Psoas muscle (tissue), 7 donors: ENCODE measurements at regions not wholly inside any gene's neighbourhood (a gene's known extent, or its start where the extent isn't known, plus 50 kb on each side); places are given as distances from the start of the nearest gene placed in this dataset.

Experiments used
- ATAC-seq, 4 donors: fragments of 200-7000 bp; cut with Tn5 transposase; one replicate each; pipeline ENCODE4 v1.9.1; 2020; ENCODE audit warnings: moderate library complexity in 3 of 4, mild to moderate bottlenecking in 2 of 4
- DNase-seq, 2 donors: peaks; one replicate each; pipeline ENCODE4 v3.0.0-alpha.2; 2020
- H3K27ac ChIP-seq: fragments of 200-600 bp; one replicate; pipeline ENCODE4 v1.8.0; 2022
- H3K27me3 ChIP-seq, 3 donors: fragments of 200-600 bp in 1 of 3; one replicate each; pipeline versions ENCODE4 v1.6.1 to v1.8.0; 2013 to 2022; ENCODE audit warnings: low read length in 2 of 3, mild to moderate bottlenecking in 2 of 3, moderate library complexity in 1 of 3; ENCODE audit not compliant: insufficient read depth in 3 of 3
- H3K36me3 ChIP-seq, 2 donors: fragments of 200-600 bp in 1 of 2; one replicate each; pipeline versions ENCODE4 v1.6.1 to v1.8.0; 2013 to 2022; ENCODE audit warnings: low read depth in 1 of 2, mild to moderate bottlenecking in 1 of 2, moderate library complexity in 1 of 2; ENCODE audit not compliant: insufficient read depth in 1 of 2
- H3K4me1 ChIP-seq: fragments of 200-600 bp; one replicate; pipeline ENCODE4 v1.8.0; 2022
- H3K4me3 ChIP-seq: fragments of 200-600 bp; one replicate; pipeline ENCODE4 v1.8.0; 2022; ENCODE audit warnings: mild to moderate bottlenecking
- H3K9me3 ChIP-seq: fragments of 200-600 bp; one replicate; pipeline ENCODE4 v1.8.0; 2022
- WGBS, 3 donors: extraction: QIAGEN DNeasy Blood & Tissue Kit; methylation state at CpG; one replicate each; pipeline versions ENCODE4 v1.1.6 to v1.1.7; 2013; 5-methylcytosine and 5-hydroxymethylcytosine counted together
- intact Hi-C, 2 donors: fragments of 100-400 bp; cut with DNase I; formaldehyde crosslinking; loops; one replicate each; pipeline versions ENCODE4 v1.11.0 to v1.14.2; 2022
- TF ChIP-seq, protein P1 (sequence below): fragments of 200-600 bp; IDR thresholded peaks from one replicate; pipeline ENCODE4 v1.8.0; 2022; ENCODE audit warnings: antibody characterized with exemption
- donor health status: healthy with polysubstance abuse.
- donor health status: DM: no; HTN: no; CAD: no; lungs with moderate emphysema.
- donor health status: Bipolar disorder and iron deficiency.
- donor health status: healthy.
- donor health status: DM: yes; HTN: yes; CAD: no.
- donor health status: DM: no; HTN: no; CAD: no.
- donor health status: DM: yes; HTN: yes; CAD: no.

DNA sequence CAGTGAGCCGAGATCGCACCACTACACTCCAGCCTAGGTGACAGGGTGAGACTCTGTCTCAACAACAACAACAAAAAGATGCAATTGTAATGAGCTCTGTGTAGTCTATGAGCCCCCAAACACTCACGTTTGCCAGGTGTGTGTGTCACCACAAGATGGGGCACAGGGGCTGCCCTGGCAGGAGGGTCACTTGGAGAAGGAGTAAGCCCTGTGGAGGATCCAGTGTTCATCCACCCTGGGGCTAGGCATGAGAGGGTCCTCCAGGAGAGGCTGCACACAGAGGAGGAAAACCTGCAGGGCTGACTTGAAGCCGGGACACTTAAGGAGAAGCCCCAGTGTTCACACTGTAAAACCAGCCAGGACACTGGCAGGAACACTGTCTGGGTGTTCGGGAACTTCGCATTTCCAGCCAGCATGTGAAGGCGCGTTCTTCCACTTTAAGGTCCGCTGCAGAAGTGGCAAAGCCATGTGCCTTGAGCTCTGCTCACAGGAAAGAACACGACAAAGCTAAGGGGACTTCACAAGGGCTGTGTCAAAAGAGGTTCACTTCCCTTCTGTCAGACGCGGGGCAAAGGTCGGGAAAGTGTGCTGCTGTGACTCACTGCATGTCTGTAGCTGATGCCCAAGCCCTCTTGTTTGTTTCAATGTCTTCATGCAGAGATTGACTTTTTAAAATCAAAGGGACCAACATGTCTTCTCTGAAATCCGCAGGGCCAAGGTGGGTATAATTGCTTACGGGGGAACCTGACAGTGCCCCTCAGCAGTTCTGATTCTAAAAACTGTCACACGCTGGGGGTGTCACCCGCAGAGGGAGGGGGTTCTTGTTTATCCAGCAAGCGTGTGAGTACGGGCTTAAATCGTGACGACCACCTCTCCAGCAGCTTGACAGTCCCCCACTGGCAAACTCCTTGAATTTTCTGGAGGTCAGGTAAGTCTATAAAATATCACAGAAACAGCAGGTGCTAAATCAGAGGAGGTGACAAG, 102.8 kb downstream of the RIPK4 start:
- DNase-seq (no peak), ATAC-seq (no peak)
- 79 to 80% (median 79%) methylated on average over 21 of the region's 21 CpGs for WGBS, 3 donors
- H3K9me3 ChIP-seq: no peaks in the 10 kb centered on the region
- H3K27ac ChIP-seq: no peak overlapping the region
- H3K27me3 ChIP-seq: peaks cover 0 to 25% (median 10%) of the 10 kb centered on the region in 3 donors
- no peak overlapping the region for H3K4me3 ChIP-seq
- TF ChIP-seq, protein P1, sequence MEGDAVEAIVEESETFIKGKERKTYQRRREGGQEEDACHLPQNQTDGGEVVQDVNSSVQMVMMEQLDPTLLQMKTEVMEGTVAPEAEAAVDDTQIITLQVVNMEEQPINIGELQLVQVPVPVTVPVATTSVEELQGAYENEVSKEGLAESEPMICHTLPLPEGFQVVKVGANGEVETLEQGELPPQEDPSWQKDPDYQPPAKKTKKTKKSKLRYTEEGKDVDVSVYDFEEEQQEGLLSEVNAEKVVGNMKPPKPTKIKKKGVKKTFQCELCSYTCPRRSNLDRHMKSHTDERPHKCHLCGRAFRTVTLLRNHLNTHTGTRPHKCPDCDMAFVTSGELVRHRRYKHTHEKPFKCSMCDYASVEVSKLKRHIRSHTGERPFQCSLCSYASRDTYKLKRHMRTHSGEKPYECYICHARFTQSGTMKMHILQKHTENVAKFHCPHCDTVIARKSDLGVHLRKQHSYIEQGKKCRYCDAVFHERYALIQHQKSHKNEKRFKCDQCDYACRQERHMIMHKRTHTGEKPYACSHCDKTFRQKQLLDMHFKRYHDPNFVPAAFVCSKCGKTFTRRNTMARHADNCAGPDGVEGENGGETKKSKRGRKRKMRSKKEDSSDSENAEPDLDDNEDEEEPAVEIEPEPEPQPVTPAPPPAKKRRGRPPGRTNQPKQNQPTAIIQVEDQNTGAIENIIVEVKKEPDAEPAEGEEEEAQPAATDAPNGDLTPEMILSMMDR: no peak
- intact Hi-C loops: no loop called here
- no peaks in the 10 kb centered on the region for H3K4me1 ChIP-seq
- H3K36me3 ChIP-seq: no peaks in the 10 kb centered on the region

DNA sequence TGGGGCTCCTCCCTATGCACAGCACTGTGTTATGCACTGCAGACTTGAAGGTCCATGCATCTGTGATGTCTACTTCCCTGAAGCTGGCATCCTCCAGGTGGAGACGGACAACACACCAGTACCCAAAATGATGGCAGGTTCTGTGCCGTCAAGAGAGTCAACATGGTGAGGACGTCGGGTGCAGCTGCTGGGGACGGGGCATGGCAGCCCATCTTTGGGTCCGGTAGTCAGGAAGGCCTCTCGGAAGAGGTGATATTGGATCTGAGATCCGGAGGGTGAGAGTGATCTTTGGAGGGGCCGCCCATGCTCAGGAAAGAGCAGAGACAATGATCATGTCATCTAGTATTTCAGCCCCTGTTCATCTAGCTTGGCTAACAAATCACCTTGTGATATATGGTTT, 104.1 kb downstream of the RIPK4 start:
- ATAC-seq: no peak
- Histone ChIP-seq H3K27ac (no peak overlapping the region), H3K27me3 (peaks cover 0 to 21% (median 10%) of the 10 kb centered on the region in 3 donors), H3K4me3 (no peak overlapping the region), H3K9me3 (no peaks in the 10 kb centered on the region), H3K36me3 (no peaks in the 10 kb centered on the region), H3K4me1 (no peaks in the 10 kb centered on the region)
- no peak for DNase-seq
- TF ChIP-seq, protein P1: no peak
- intact Hi-C loops: no loop called here
- 93 to 97% (median 95%) methylated on average over 9 of the region's 9 CpGs for whole genome bisulfite sequencing, 3 donors

DNA sequence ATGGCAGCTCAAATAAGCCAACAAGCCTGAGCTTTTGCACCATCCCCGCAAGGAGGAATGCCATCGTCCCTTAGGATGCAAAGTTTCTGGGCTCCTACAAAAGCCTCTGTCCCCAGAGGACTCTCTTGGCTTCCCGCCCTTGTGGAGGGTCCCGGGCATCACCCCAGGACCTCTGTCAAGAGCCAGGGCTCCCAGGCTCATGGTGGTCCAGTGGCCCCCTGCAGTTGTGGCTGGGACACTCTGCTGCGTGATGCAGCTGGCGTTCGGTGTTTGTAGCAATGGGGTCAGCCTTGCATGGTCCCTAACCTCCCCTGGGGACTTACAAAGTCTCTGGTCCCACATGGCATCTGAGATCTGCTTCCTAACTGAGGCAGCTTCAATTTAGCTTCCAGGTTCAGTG, 104.7 kb downstream of the RIPK4 start:
- H3K27me3 ChIP-seq: peaks cover 0 to 22% (median 10%) of the 10 kb centered on the region in 3 donors
- H3K27ac ChIP-seq: no peak overlapping the region
- TF ChIP-seq, protein P1: no peak
- no peaks in the 10 kb centered on the region for H3K9me3 ChIP-seq
- no peaks in the 10 kb centered on the region for H3K4me1 ChIP-seq
- no peaks in the 10 kb centered on the region for H3K36me3 ChIP-seq
- intact Hi-C loops: no loop called here
- no peak overlapping the region for H3K4me3 ChIP-seq
- DNase-seq (no peak), ATAC-seq (no peak)
- WGBS, 3 donors: 87 to 94% (median 91%) methylated on average over 7 of the region's 7 CpGs

DNA sequence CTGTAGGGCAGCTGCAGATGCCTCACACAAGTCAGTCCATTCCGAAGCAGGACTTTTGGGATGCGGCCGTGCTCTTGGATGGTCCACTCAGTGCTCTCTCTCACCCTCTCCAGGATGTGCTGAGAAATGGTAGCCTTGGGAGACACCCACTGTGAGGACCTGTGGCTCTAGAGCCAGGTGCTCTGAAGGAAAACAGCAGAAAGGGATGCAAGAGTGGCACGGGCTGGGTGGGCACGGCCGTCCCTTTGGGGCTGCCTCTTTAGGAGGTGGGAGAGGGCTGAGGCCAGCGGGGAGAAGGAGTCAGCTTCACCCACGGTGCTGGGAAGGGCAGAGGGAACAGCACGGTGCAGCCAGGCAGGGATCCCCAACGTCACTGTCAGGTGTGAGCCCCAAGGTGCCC, 106.1 kb downstream of the RIPK4 start:
- Histone ChIP-seq H3K4me3 (no peak overlapping the region), H3K9me3 (no peaks in the 10 kb centered on the region), H3K4me1 (no peaks in the 10 kb centered on the region), H3K27ac (no peak overlapping the region), H3K36me3 (no peaks in the 10 kb centered on the region), H3K27me3 (peaks cover 0 to 21% (median 13%) of the 10 kb centered on the region in 3 donors)
- no peak for ATAC-seq
- TF ChIP-seq, protein P1: no peak
- WGBS, 3 donors: 45 to 73% (median 65%) methylated on average over 10 of the region's 10 CpGs
- DNase-seq: no peak
- intact Hi-C loops: no loop called here
